ENCODE measurements at regions not wholly inside any gene's neighbourhood (a gene's known extent, or its start where the extent isn't known, plus 50 kb on each side); places are given as distances from the start of the nearest gene placed in this dataset.

DNA sequence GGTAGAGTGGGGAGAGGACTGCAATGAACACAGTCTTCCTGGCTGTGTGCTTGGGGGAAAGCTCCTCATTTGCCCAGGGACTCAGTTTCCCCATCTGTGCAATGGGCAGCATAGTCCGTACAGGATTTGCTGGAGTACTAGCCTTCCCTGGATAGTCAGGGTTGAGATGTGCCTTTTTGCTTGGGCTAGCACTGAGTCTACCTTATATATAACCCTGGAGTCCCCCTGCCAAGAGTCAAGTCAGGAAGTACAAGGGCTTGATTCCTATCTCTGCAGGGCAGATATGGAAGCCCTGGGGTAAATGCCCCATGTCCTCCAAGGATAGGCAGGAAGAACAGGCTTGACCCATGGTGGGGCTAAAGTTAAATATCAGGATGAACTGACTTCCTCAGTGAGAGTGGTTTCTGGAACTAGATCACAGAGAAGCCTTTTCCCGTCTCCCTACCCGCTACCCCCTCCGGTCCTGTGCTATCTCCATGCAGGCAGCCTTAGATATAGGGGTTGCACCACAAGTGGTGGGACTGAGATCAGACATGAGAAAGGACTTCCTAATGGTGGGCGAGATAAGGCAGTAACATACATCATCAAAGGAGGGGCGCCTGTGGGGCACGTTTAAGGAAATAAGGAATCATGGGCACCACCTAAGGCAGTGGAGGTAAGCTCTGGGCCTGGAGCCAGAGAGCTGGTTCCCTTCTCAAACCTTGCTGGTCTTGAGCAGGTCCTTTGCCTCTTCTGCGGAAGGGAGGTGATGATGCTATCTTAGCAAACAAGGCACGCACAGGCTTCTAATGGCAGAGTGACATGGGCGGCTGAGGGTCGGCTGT lies 157.9 kb downstream of the MRPL14 start:
- in situ Hi-C loops (cut with HindIII; ENCODE audit: low pct_unique_long_range_greater_than_20kb, low sequenced_read_pairs) = no loop called here
- DNase-seq (ENCODE audit: low read depth, low spot score) = no peak

DNA sequence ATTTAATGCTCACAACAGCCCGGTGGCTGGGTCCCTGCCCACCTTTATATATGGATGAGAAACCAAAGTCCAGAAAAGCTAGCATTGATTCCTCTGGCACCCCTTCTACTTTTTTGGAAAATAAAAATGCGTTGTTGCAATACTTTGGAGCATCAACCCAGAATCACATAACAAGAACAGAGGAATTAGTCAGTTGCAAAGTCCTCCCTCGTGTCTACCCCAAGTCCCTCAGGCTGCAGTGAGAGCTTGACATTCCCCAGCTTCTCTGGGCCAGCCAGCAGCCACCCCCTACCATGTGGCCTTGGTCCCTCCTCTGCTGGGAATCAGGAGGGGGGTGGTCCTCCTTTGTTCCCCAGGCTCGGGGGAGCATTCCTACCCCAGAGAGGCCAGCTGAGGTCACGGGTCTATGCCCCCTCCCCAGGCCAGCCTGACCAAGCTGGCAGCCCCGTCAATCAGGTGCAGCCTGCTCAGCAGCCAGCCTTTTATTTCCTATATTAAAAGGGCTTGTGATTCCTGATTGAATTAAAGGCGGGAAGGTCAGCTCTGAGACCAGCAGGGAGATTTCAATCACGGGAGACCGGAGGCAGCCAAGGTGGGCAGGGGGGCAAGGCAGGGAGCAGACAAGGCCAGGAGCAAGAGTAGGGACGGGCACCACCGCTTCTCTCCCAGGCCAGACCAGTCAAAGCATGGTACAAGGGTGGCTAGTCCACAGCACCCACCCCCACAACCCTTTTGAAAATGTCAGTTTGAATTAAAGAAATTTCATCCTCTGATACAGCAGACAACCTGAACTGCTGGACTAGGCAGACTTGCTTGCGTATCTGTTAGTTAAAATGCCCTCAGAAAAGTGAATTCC lies 158.9 kb downstream of the MRPL14 start:
- no peak for DNase-seq (ENCODE audit: low read depth, low spot score)
- in situ Hi-C loops (cut with HindIII; ENCODE audit: low pct_unique_long_range_greater_than_20kb, low sequenced_read_pairs) = no loop called here

DNA sequence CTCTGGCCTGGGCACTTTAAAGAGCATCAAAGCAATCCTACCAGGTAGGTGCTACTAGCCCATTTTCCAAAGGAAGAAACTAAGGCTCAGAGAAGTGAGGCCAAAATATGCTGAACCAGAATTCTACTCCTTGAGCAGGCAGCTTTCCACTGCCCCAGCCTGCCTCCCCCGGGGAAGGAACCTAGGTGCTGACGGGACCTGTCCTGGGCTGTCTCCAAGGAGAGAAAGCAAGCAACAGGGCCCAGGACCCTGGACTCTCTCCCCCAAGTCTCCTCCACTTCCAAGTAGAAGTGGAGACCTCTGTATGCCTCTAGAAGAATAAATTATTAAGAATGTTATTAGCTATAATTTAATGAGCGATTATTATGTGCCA lies 159.5 kb downstream of the MRPL14 start:
- in situ Hi-C loops (cut with HindIII; ENCODE audit: low pct_unique_long_range_greater_than_20kb, low sequenced_read_pairs) = no loop called here
- no peak for DNase-seq (ENCODE audit: low read depth, low spot score)

DNA sequence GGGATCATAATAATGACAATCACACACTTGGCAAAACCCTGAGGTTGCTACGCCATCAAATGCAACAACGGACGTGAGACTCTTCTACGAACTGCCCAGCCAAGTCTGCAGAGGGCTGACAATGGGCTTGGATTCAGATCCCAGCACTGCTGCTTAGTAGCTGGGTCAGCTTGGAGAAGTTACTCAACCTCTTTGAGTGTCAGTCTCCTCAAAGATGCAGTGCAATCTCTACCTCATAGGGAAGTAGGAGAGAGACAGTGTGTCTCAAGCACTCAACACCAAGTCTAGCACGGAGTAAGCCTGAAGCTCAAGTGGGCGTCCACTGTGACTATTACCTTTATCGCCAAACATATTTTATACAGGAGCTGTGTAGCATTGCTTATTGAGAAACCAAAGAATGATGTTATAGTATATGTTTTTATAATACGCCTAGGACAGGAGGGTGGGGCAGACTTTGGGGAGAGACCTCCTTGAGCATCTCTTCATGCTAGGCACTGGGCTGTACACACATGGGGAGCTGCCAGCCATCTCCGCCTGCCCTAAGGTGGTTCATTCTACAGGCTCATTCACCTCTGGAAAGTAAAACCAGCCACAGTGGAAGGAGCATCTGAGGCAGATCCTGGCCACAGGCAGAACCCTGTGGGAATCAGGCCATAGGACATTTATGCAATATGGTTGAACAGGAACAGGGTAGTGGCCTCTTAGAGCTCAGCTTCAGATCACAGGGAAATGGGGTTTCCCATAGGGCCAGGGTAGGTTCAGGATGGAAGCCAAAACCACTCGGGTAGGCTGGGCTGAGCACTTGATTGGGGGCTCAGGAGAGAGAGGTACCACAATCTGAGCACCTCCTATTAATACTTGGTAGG lies 160.2 kb downstream of the MRPL14 start:
- no peak for DNase-seq (ENCODE audit: low read depth, low spot score)
- in situ Hi-C loops (cut with HindIII; ENCODE audit: low pct_unique_long_range_greater_than_20kb, low sequenced_read_pairs) = no loop called here

DNA sequence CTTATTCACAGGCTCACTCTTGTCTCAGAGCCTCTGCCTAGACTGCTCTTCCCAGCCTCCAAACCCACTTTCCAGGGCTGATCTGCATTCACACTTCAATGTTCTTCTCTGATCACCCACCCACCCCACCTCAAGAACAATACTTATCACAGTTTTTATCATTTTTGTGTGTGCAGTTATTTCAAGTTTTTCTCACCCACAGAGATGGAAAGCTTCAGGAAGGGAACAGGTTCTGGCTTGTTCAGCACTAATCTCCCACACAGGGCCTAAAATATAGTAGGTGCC lies 160.9 kb downstream of the MRPL14 start:
- in situ Hi-C loops (cut with HindIII; ENCODE audit: low pct_unique_long_range_greater_than_20kb, low sequenced_read_pairs) = no loop called here
- no peak for DNase-seq (ENCODE audit: low read depth, low spot score)

DNA sequence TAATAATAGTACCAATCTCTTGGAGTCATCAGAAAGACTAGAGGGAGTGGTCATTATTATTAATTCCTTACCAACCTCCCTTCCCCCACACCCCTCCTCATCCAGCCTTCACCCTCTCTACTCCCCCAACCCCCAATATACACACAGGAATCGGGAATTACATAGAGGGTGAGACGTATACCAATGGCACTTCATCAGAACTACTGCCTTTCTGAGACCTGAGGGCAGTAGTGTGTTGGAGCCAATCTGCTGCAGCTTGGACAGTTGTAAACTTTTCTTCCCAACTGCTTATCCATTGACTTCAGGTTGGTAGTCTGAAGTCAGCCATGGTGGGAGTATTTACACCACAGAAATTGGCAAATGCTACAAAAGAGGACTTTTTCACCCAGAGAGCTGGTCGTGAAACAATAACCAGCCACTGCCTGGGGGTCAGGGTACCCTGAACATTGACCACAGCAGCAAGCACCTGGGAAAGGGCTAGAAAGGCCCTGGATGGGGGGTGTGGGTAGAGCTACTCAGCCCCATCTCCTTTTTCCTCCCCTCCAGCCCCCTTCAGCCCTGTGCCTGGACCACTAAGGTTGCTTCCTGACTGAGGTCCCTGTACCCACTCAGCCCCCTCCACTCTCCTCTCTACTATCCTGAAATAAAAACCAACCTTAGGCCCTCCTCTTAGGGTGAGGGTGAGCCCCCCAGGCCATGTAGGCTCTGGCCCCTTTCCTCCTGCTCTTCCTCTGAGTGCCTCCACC lies 161.5 kb downstream of the MRPL14 start:
- in situ Hi-C loops (cut with HindIII; ENCODE audit: low pct_unique_long_range_greater_than_20kb, low sequenced_read_pairs) = no loop called here
- DNase-seq (ENCODE audit: low read depth, low spot score) = no peak

DNA sequence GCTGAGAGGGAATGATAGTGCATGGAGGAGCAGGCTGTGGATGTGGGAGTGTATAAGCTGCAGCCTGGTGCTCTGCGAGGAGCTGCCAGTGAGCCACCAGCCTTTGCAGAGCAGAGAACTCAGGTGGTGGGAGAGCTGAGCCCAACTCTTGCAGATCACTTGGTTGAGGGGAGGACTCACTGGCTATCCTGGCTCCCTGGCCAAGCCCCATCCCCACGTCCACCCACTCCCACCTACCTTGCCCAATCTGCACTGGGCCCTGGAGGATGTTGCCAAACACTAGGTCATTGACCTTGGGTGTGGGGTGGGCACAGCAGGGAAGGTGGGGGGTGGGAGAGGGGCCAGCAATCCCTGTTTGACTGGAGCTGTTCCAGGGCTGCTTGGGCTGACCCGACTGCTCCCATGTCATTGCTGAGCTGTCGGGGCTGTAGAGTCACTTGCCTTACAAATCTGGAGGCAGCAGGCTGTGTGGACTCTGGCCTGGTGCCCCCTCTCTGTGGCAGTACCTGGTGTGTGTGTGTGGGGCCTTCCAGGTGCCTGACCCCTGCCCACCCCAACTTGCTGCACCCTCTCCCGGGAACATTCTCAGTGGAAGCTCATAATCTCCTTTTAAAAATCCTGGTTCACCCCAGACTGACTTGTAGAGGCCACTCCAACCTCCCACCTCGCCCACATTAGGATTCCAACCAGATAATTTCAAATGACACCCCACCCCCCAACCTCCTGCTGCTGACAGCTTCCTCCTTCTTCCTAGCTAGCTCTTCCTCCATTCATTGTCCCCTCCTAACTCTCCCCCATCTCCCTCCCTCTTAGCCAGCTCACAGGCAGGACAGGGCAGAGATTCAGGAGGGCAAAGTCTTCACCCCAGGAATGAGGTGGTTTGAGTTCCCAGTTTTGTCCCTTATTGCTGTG lies 162.3 kb downstream of the MRPL14 start:
- in situ Hi-C loops (cut with HindIII; ENCODE audit: low pct_unique_long_range_greater_than_20kb, low sequenced_read_pairs) = no loop called here
- DNase-seq (ENCODE audit: low read depth, low spot score) = no peak

DNA sequence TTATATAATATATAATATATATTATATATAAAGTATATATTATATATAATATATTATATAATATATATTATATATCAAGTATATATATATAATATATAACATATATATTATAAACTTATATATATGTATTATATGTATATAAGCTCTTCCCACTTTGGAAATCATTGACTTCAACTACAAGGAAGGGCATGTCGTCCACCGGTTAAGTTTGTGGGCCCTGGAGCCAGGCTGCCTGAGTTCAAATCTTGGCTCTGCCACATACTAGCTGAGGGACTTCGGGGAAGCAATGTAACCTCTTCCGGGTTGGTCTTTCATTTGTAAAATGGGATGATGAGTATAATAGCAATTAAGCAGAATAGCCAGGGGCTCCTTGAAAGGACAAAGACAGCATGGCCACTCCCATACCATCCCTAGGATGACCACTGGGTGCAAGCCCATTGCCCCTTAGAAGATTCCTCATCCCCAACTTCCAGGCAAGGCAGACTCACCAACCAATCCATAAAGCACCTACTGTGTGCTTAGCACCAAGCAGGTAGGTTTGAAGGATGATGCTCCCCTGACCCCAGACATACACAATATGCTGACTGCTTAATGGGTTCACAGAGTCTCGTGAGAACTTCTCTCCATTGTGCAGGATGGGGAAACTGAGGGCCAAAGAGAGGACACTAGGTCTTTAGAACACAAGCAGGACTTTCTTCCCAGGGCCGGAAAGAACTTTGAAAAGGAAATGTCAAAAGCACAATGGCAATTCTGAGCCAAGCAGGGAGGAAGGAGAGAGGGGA lies 163.2 kb downstream of the MRPL14 start:
- in situ Hi-C loops (cut with HindIII; ENCODE audit: low pct_unique_long_range_greater_than_20kb, low sequenced_read_pairs) = no loop called here
- no peak for DNase-seq (ENCODE audit: low read depth, low spot score)

DNA sequence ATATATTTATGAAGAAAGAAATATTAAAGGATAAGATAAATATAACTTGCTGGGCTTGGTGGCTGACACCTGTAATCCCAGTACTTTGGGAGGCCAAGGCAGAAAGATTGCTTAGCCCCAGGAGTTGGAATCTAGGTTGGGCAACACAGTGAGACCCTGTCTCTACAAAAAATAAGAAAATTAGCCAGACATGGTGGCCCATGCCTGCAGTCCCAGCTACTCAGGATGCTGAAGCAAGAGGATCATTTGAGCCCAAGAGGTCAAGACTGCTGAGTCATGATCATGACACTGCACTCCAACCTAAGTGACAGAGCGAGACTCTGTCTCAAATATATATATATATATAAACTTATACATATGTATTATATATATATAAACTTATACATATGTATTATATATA lies 164.0 kb downstream of the MRPL14 start:
- in situ Hi-C loops (cut with HindIII; ENCODE audit: low pct_unique_long_range_greater_than_20kb, low sequenced_read_pairs) = no loop called here
- no peak for DNase-seq (ENCODE audit: low read depth, low spot score)

DNA sequence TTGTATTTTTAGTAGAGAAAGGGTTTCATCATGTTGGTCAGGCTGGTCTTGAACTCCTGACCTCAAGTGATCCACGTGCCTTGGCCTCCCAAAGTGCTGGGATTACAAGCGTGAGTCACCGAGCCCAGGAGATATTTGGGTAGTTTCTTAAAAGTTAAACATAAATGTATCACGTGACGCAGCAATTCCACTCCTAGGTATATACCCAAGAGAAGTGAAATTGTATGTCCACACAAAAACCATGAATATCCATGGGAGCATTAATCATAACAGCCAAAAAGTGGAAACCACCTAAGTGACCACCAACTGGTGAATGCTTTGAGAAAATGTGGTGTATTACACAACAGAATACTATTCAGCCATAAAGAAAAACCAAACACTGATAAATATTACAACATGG lies 164.8 kb downstream of the MRPL14 start:
- DNase-seq (ENCODE audit: low read depth, low spot score) = no peak

DNA sequence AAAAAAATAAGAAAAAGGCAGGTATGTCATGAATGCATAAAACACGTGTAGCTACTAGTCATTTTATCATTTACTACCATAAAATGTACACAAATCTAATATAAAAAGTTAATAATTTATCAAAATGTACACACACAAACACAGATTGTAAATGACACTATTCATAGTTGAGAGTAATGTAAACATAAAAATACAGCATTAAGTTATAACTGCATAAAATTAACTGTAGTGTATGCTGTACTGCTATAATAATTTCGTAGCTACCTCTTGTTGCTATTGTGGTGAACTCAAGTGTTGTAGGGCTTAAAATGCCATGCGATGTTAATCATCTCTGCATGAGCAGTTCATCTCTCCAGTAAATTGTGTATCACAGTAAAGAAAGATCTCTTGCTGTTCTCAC lies 170.0 kb downstream of the MRPL14 start:
- no peak for DNase-seq (ENCODE audit: low read depth, low spot score)
- in situ Hi-C loops (cut with HindIII; ENCODE audit: low pct_unique_long_range_greater_than_20kb, low sequenced_read_pairs) = no loop called here

More for the DNA sequence above, 164.8 kb downstream of the MRPL14 start:
- in situ Hi-C loops (cut with HindIII; ENCODE audit: low pct_unique_long_range_greater_than_20kb, low sequenced_read_pairs) = no loop called here

DNA sequence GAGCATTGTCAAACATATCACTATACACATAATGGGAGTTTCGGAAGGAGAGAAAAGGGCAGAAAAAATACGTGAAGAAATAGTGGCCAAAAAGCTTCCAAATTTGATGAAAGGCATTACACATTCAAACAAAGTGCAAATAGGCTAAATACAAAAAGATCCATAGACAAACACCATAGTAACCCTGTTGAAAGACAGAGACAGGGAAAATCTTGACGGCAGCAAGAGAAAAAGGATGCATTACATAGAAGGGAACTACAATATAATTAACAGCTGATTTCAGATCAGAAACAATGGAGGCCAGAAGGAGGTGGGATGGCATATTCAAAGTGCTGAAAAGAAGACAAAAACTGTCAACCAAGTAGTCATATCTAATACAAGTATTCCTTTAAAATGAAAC lies 170.8 kb downstream of the MRPL14 start:
- in situ Hi-C loops (cut with HindIII; ENCODE audit: low pct_unique_long_range_greater_than_20kb, low sequenced_read_pairs) = no loop called here
- DNase-seq (ENCODE audit: low read depth, low spot score) = no peak

DNA sequence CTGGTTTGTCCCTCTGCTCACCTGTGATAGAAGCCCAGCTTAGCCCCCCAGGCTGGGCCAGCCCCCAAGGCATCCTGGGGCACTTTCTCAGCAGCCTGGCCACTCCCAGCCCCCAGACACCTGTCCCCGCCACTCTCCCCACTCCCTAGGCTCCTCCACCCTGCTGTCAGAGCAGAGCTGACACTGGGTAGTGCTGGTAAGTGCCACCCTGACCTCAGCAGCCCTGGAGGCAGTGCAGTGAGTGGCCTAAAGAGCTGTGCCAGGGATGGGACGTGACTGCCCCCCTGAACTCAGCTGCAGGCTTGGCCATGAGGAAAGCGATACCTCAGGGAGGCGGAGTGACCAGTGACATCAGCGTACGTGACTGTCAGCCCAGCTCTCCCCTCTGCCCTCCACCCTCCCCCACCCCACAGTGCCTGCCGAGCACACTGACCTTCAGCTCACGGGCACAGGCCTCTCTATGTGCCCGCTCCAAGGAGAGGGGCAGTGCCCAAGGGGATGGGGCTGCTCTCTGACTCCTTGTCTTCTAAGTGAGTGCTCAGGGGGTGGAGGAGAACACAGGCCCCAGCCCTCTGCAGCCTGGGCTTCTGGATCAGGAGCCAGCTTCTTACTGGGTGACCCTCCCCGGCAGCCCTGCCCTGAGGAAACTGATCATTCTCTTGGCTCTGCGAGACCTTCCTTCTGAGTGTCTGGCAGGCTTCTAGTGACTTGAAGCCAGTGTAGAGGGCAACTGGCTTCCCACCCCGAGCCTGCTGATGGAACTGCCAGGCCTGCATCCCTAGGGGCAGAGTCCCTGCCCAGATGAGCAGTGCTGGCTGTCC lies 172.7 kb downstream of the MRPL14 start:
- in situ Hi-C loops (cut with HindIII; ENCODE audit: low pct_unique_long_range_greater_than_20kb, low sequenced_read_pairs) = no loop called here
- DNase-seq (ENCODE audit: low read depth, low spot score) = no peak

DNA sequence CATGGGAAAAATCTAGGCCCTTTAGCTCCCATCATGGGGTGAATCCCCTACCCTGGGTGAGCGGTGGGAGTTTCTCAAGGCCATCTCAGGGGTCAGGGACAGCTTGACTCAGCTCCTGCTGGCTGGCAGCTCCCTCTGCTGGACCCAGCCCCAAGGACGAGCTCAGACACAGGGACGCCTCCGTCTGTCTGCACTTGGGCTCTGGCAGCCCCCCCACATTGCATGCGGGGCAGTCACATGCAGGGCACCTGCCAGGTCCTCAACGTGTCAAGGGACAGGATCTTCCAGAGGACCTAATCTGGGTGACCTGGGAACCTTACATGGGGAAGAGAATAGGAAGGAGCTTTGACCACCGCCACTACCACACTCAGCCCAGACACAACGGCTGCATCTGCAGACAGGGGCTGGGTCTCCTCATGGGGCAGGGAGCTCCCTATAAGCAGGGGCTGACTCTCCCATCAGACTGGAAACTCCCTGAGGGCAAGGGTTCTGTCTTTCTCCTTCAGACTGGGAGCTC lies 173.4 kb downstream of the MRPL14 start:
- in situ Hi-C loops (cut with HindIII; ENCODE audit: low pct_unique_long_range_greater_than_20kb, low sequenced_read_pairs) = no loop called here
- DNase-seq (ENCODE audit: low read depth, low spot score) = peak; percentile 22

DNA sequence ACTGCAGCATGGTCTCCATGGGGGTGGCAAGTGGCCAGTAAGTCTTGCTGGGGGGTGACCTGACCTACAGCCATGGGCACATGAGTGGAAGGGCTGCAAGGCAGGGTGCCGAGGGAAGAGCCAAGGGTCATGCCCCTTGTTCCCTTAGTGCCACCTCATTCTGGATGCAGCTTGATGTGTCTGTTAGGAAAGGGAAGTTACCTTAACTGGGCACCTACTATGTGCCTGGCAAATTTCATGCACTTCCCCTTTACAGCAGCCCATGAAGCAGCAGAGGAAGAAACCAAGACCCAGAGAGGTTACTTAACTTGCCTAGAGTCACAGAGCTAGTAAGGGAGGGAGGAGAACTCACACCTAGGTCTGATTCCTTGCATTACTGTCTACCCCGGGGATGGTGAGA lies 174.0 kb downstream of the MRPL14 start:
- no peak for DNase-seq (ENCODE audit: low read depth, low spot score)
- in situ Hi-C loops (cut with HindIII; ENCODE audit: low pct_unique_long_range_greater_than_20kb, low sequenced_read_pairs) = no loop called here

Data from SK-MEL-5 (cell line).